Colonic mucosa (tissue), 4 donors: ENCODE measurements at regions not wholly inside any gene's neighbourhood (a gene's known extent, or its start where the extent isn't known, plus 50 kb on each side); places are given as distances from the start of the nearest gene placed in this dataset.

Experiments used
- DNase-seq: peaks from one replicate; pipeline ENCODE4 v3.0.0-alpha.2; 2020
- H3K27ac ChIP-seq: fragments of 200-600 bp; one replicate; pipeline ENCODE4 v1.8.0; 2021
- H3K27me3 ChIP-seq: fragments of 200-600 bp; one replicate; pipeline ENCODE4 v1.8.0; 2021
- H3K36me3 ChIP-seq: fragments of 200-600 bp; one replicate; pipeline ENCODE4 v1.8.0; 2021
- H3K4me1 ChIP-seq: fragments of 200-600 bp; one replicate; pipeline ENCODE4 v1.8.0; 2021; ENCODE audit warnings: mild to moderate bottlenecking
- H3K4me3 ChIP-seq: fragments of 200-600 bp; one replicate; pipeline ENCODE4 v1.8.0; 2021
- H3K9ac ChIP-seq, 2 donors: one replicate each; pipeline ENCODE4 v1.7.0; 2013; ENCODE audit warnings: control low read depth in 2 of 2, low read depth in 2 of 2, low read length in 2 of 2
- H3K9me3 ChIP-seq: fragments of 200-600 bp; one replicate; pipeline ENCODE4 v1.8.0; 2021
- CTCF ChIP-seq: fragments of 200-600 bp; IDR thresholded peaks from one replicate; pipeline ENCODE4 v1.8.0; 2022; ENCODE audit warnings: antibody characterized with exemption, mild to moderate bottlenecking
- intact Hi-C: fragments of 100-400 bp; cut with DNase I; formaldehyde crosslinking; loops from one replicate; pipeline ENCODE4 v1.14.1; 2022
- donor health status: healthy.
- donor health status: DM: no; HTN: no; CAD: no.
- donor health status: DM: no; HTN: no; CAD: no.

- H3K36me3 ChIP-seq = no peaks in the 10 kb centered on the region
- no peak for TF ChIP-seq CTCF
- intact Hi-C loops = no loop called here
These were observed 444.9 kb downstream of the DMAC1 start for GRCh38 chr9:7354704-7355103.

GRCh38 chr9:7348692-7349091 is 450.9 kb downstream of the DMAC1 start:
- Histone ChIP-seq H3K27me3 (no peaks in the 10 kb centered on the region), H3K27ac (no peak overlapping the region), H3K4me1 (no peaks in the 10 kb centered on the region), H3K4me3 (no peak overlapping the region), H3K36me3 (no peaks in the 10 kb centered on the region), H3K9me3 (no peaks in the 10 kb centered on the region), H3K9ac (no peak overlapping the region)
- DNase-seq = no peak
- TF ChIP-seq CTCF = no peak
- intact Hi-C loops = no loop called here

More at GRCh38 chr9:7354704-7355103, 444.9 kb downstream of the DMAC1 start:
- Histone ChIP-seq H3K4me3 (no peak overlapping the region), H3K27me3 (no peaks in the 10 kb centered on the region), H3K9ac (no peak overlapping the region), H3K4me1 (no peaks in the 10 kb centered on the region), H3K27ac (no peak overlapping the region), H3K9me3 (no peaks in the 10 kb centered on the region)
- DNase-seq = no peak

GRCh38 chr9:7347556-7347955 is 452.0 kb downstream of the DMAC1 start:
- H3K9ac ChIP-seq = no peak overlapping the region
- H3K36me3 ChIP-seq = no peaks in the 10 kb centered on the region
- H3K27ac ChIP-seq = no peak overlapping the region
- DNase-seq = no peak
- H3K27me3 ChIP-seq = no peaks in the 10 kb centered on the region
- no peaks in the 10 kb centered on the region for H3K4me1 ChIP-seq
- intact Hi-C loops = no loop called here
- no peak overlapping the region for H3K4me3 ChIP-seq
- TF ChIP-seq CTCF = no peak
- no peaks in the 10 kb centered on the region for H3K9me3 ChIP-seq

GRCh38 chr9:7346144-7346543 is 453.4 kb downstream of the DMAC1 start:
- no peak for TF ChIP-seq CTCF
- DNase-seq = no peak
- H3K27me3 ChIP-seq = no peaks in the 10 kb centered on the region
- no peak overlapping the region for H3K27ac ChIP-seq
- intact Hi-C loops = no loop called here
- H3K9me3 ChIP-seq = no peaks in the 10 kb centered on the region
- H3K36me3 ChIP-seq = no peaks in the 10 kb centered on the region
- no peaks in the 10 kb centered on the region for H3K4me1 ChIP-seq
- no peak overlapping the region for H3K4me3 ChIP-seq
- no peak overlapping the region for H3K9ac ChIP-seq

- intact Hi-C loops = no loop called here
- TF ChIP-seq CTCF = no peak
- Histone ChIP-seq H3K27me3 (no peaks in the 10 kb centered on the region), H3K9ac (no peak overlapping the region), H3K4me1 (no peaks in the 10 kb centered on the region), H3K4me3 (no peak overlapping the region), H3K27ac (no peak overlapping the region), H3K36me3 (no peaks in the 10 kb centered on the region), H3K9me3 (no peaks in the 10 kb centered on the region)
- DNase-seq = no peak
These were observed 456.8 kb downstream of the DMAC1 start for GRCh38 chr9:7342736-7343135.

GRCh38 chr9:7342229-7342628 is 457.3 kb downstream of the DMAC1 start:
- intact Hi-C loops = no loop called here
- no peak for DNase-seq
- no peak for TF ChIP-seq CTCF

More at GRCh38 chr9:7342229-7342628, 457.3 kb downstream of the DMAC1 start:
- H3K27me3 ChIP-seq = no peaks in the 10 kb centered on the region
- no peaks in the 10 kb centered on the region for H3K36me3 ChIP-seq
- H3K9me3 ChIP-seq = no peaks in the 10 kb centered on the region
- H3K4me1 ChIP-seq = no peaks in the 10 kb centered on the region
- no peak overlapping the region for H3K27ac ChIP-seq
- H3K9ac ChIP-seq = no peak overlapping the region
- no peak overlapping the region for H3K4me3 ChIP-seq
